ENCODE measurements at regions not wholly inside any gene's neighbourhood (a gene's known extent, or its start where the extent isn't known, plus 50 kb on each side); places are given as distances from the start of the nearest gene placed in this dataset.

DNA sequence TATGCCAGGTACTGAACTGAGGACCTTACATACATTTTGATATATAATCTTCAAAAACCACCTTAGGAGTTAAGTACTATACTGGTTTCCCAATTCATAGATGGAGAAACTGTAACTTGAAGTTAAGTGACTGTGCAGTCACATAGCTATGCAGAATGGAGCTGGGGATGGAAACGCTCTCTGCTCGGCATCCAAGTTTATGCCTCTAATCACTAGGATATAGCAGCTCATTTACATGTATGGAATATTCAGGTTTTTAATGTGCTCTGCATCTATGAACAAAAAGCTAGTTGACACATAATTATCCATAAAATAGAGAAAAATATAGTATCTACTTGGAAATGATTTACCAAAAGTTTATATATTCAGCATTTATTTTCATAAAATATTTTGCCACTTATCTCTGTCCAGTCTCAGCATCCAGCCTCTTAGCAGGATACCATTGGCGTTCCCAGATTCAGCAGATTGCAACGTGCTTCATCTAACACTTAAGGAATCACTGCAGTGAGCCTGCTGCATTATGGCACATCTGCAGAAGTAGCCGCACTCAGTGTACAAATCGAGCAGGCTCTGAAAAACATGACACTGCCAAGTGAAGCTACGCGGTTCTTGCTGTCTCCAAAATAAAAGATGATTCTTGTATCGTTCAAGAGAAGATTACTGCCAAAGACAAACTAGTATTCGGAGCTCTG lies 70.4 kb downstream of the MRPL57 start:
- TF ChIP-seq, protein P1, sequence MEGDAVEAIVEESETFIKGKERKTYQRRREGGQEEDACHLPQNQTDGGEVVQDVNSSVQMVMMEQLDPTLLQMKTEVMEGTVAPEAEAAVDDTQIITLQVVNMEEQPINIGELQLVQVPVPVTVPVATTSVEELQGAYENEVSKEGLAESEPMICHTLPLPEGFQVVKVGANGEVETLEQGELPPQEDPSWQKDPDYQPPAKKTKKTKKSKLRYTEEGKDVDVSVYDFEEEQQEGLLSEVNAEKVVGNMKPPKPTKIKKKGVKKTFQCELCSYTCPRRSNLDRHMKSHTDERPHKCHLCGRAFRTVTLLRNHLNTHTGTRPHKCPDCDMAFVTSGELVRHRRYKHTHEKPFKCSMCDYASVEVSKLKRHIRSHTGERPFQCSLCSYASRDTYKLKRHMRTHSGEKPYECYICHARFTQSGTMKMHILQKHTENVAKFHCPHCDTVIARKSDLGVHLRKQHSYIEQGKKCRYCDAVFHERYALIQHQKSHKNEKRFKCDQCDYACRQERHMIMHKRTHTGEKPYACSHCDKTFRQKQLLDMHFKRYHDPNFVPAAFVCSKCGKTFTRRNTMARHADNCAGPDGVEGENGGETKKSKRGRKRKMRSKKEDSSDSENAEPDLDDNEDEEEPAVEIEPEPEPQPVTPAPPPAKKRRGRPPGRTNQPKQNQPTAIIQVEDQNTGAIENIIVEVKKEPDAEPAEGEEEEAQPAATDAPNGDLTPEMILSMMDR (IDR thresholded peaks at IDR 0.05; ENCODE audit: insufficient read depth, low read depth, low read length), result no peak
- TF ChIP-seq EZH2 (IDR thresholded peaks at IDR 0.05; ENCODE audit: insufficient read depth, low read length), result no peak
- Mint-ChIP-seq H3K27me3 (ENCODE audit: low read depth, unreplicated experiment) (peaks cover 10% of the 10 kb centered on the region), H3K36me3 (ENCODE audit: low read depth, unreplicated experiment) (no peaks in the 10 kb centered on the region), H3K9me3 (ENCODE audit: unreplicated experiment) (peaks cover 5% of the 10 kb centered on the region), H3K27ac (ENCODE audit: unreplicated experiment) (no peak overlapping the region), H3K4me3 (ENCODE audit: unreplicated experiment) (no peak overlapping the region), H3K4me1 (ENCODE audit: low read depth, unreplicated experiment) (no peaks in the 10 kb centered on the region)
- Histone ChIP-seq H3K27ac (ENCODE audit: low read depth, low read length) (no peak overlapping the region), H3K27me3 (ENCODE audit: insufficient read depth, low read length) (peaks cover 2% of the 10 kb centered on the region), H3K4me1 (ENCODE audit: insufficient read depth, low read length) (no peaks in the 10 kb centered on the region), H3K9ac (ENCODE audit: low read length) (no peak overlapping the region), H3K9me3 (ENCODE audit: insufficient read depth, low read depth, low read length) (no peaks in the 10 kb centered on the region), H3K4me3 (ENCODE audit: insufficient read depth, low read depth, low read length) (no peak overlapping the region), H3K4me2 (ENCODE audit: low read length) (no peak overlapping the region), H2AFZ (ENCODE audit: low read depth, low read length) (no peak overlapping the region), H4K20me1 (ENCODE audit: insufficient read depth, low read length) (no peaks in the 10 kb centered on the region), H3K79me2 (ENCODE audit: insufficient read depth, low read length) (no peaks in the 10 kb centered on the region), H3K36me3 (ENCODE audit: insufficient read depth, low read length) (no peaks in the 10 kb centered on the region)
- no peak for FAIRE-seq
- no peak for DNase-seq (ENCODE audit: low read depth)

DNA sequence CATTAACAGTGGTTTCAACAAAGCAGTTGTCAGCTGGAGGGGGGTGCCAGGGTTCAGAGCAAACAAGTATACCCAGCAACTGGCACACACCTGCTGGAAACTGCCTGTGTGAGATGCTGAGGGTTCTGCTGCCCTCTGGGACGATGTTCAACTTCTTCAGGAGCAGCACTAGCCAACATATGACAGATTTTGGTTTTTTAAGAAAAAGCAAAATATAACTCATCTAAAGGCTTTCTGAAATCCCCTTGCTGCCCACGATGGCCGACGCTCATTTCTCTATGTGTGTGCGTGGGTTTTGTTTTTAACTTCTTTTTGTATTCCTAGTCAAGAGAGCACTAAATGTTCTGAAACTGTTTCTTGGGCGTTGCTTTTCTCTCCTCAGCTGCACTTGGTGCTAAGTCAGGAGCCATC lies 79.9 kb downstream of the MRPL57 start:
- Mint-ChIP-seq H3K4me1 (ENCODE audit: low read depth, unreplicated experiment) (no peaks in the 10 kb centered on the region), H3K27me3 (ENCODE audit: low read depth, unreplicated experiment) (no peaks in the 10 kb centered on the region), H3K27ac (ENCODE audit: unreplicated experiment) (no peak overlapping the region), H3K4me3 (ENCODE audit: unreplicated experiment) (no peak overlapping the region), H3K9me3 (ENCODE audit: unreplicated experiment) (no peaks in the 10 kb centered on the region), H3K36me3 (ENCODE audit: low read depth, unreplicated experiment) (no peaks in the 10 kb centered on the region)
- H3K9me3 ChIP-seq (ENCODE audit: insufficient read depth, low read depth, low read length), result no peaks in the 10 kb centered on the region
- H3K4me3 ChIP-seq (ENCODE audit: insufficient read depth, low read depth, low read length), result no peak overlapping the region
- H4K20me1 ChIP-seq (ENCODE audit: insufficient read depth, low read length), result no peaks in the 10 kb centered on the region
- H3K79me2 ChIP-seq (ENCODE audit: insufficient read depth, low read length), result no peaks in the 10 kb centered on the region
- H3K4me1 ChIP-seq (ENCODE audit: insufficient read depth, low read length), result no peaks in the 10 kb centered on the region
- no peaks in the 10 kb centered on the region for H3K36me3 ChIP-seq (ENCODE audit: insufficient read depth, low read length)
- H3K27ac ChIP-seq (ENCODE audit: low read depth, low read length), result no peak overlapping the region
- FAIRE-seq, result no peak
- TF ChIP-seq, protein P1 (IDR thresholded peaks at IDR 0.05; ENCODE audit: insufficient read depth, low read depth, low read length), result no peak
- no peak for TF ChIP-seq EZH2 (IDR thresholded peaks at IDR 0.05; ENCODE audit: insufficient read depth, low read length)
- H3K4me2 ChIP-seq (ENCODE audit: low read length), result no peak overlapping the region
- H3K9ac ChIP-seq (ENCODE audit: low read length), result no peak overlapping the region
- no peak for DNase-seq (ENCODE audit: low read depth)
- H3K27me3 ChIP-seq (ENCODE audit: insufficient read depth, low read length), result peaks cover 10% of the 10 kb centered on the region
- no peak overlapping the region for H2AFZ ChIP-seq (ENCODE audit: low read depth, low read length)

DNA sequence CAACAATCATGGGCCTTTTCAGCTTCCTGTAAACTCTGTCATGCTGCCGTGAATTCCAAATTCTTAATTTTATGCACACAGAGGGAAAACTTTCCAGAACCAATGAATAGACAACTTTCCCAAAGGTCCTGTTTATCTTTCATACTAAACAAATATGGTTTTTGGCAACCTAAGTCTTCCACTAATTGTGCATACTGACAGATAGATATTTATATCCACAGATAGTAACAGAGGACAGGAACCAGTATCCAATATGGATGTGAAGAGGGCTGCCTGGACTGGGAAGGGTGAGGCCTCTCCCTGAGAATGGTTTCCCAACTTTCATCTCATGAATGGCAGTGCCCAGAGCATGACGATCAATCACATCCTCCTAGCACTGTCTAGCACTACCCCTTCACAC lies 80.4 kb downstream of the MRPL57 start:
- H3K36me3 Mint-ChIP-seq (ENCODE audit: low read depth, unreplicated experiment), result no peaks in the 10 kb centered on the region
- H3K79me2 ChIP-seq (ENCODE audit: insufficient read depth, low read length), result no peaks in the 10 kb centered on the region
- H3K9me3 ChIP-seq (ENCODE audit: insufficient read depth, low read depth, low read length), result no peaks in the 10 kb centered on the region
- H3K27ac ChIP-seq (ENCODE audit: low read depth, low read length), result no peak overlapping the region
- FAIRE-seq (no peak), DNase-seq (ENCODE audit: low read depth) (no peak)
- H3K27me3 Mint-ChIP-seq (ENCODE audit: low read depth, unreplicated experiment), result no peaks in the 10 kb centered on the region
- no peak overlapping the region for H3K9ac ChIP-seq (ENCODE audit: low read length)
- H3K27me3 ChIP-seq (ENCODE audit: insufficient read depth, low read length), result peaks cover 9% of the 10 kb centered on the region
- H3K27ac Mint-ChIP-seq (ENCODE audit: unreplicated experiment), result no peak overlapping the region
- H2AFZ ChIP-seq (ENCODE audit: low read depth, low read length), result no peak overlapping the region
- H4K20me1 ChIP-seq (ENCODE audit: insufficient read depth, low read length), result no peaks in the 10 kb centered on the region
- H3K4me2 ChIP-seq (ENCODE audit: low read length), result no peak overlapping the region
- TF ChIP-seq, protein P1 (IDR thresholded peaks at IDR 0.05; ENCODE audit: insufficient read depth, low read depth, low read length), result no peak
- TF ChIP-seq EZH2 (IDR thresholded peaks at IDR 0.05; ENCODE audit: insufficient read depth, low read length), result no peak
- no peak overlapping the region for H3K4me3 ChIP-seq (ENCODE audit: insufficient read depth, low read depth, low read length)
- H3K4me1 Mint-ChIP-seq (ENCODE audit: low read depth, unreplicated experiment), result no peaks in the 10 kb centered on the region
- H3K36me3 ChIP-seq (ENCODE audit: insufficient read depth, low read length), result no peaks in the 10 kb centered on the region
- H3K9me3 Mint-ChIP-seq (ENCODE audit: unreplicated experiment), result no peaks in the 10 kb centered on the region
- H3K4me1 ChIP-seq (ENCODE audit: insufficient read depth, low read length), result no peaks in the 10 kb centered on the region
- no peak overlapping the region for H3K4me3 Mint-ChIP-seq (ENCODE audit: unreplicated experiment)
